HG03175 (cell line): ENCODE measurements at regions not wholly inside any gene's neighbourhood (a gene's known extent, or its start where the extent isn't known, plus 50 kb on each side); places are given as distances from the start of the nearest gene placed in this dataset.

Experiments used
- ATAC-seq: cut with Tn5 transposase; IDR thresholded peaks from one replicate; pipeline ENCODE4 v1.9.1; 2021; ENCODE audit warnings: mild to moderate bottlenecking, moderate library complexity; ENCODE audit not compliant: unreplicated experiment

DNA sequence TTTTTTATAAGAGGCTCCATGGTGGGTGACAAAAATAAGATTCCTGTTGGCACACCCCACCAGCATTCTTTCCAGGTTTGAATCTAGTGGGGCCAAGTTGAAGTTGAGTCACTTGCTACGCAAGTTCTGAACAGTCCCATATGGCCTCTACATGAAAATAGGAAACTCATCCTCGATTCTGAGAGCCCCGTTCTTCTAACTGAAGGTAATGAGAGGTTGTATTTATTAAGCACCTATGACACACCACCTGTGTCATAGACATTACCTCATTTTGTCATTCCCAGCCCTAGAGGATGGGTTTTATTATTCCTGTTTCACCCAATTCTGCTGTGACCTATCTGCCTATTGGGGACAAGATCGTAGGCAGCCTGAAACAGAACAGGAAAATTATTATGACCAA is 131.7 kb downstream of the ACTL7B start:
- no peak for ATAC-seq

DNA sequence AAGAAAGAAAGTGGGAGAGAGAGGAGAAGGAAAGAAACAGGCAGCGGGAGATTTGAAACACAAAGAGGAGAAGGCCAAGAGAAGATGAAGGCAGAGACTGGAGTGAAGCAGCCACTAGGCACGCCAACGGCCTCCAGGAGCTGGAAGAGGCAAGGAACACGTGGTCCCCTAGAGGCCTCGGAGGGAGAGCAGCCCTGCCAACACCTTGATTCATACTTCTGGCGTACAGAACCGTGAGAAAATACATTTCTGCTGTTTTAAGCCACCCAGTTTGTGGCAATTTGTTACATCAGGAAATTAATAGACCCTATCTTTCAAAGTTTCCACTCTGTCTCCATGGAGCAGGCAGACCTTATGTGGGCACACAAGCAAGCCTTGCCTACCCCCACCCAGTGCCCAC is 133.4 kb downstream of the ACTL7B start:
- ATAC-seq: no peak

DNA sequence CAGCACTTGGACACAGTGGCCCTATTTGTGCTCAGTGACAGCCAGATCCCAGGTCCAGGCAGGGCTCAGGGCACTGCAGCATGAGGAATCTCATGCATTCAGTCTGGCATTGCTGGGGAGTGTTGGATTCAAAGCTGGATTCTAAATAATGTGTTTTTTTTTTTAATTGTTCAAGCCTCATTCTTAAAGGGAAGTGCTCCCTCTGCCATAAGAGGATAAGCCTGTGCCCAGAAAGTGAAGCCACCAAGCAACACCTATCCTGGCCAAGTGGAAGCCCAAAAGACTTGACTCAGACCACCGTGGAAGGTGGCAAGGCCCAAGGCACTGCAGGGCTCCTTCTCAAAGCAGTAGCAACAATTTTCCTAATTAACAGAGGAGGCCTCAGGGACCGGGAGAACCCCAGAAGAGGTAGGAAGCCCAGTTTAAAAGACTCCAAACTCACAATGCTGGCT is 135.6 kb downstream of the ACTL7B start:
- ATAC-seq: no peak

DNA sequence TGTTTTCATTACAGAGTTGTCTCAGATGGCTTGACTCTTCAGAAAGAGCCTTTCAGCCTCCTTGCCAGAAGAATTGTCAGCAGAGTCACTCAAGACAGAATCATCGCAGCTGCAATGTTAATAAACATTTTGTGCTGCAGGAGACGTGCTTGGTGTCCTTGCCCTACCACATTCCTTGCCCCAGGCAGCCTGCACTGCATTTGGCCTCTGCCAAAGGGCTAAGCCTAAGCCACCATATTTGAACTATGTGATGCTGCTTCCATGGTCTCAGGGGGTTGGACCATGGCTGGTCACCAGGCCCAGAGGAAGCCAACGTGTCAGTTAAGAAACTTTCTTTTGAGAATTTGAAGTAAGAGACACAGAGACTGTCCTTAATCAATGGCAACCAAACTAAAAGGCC is 145.4 kb downstream of the ACTL7B start:
- ATAC-seq: no peak

DNA sequence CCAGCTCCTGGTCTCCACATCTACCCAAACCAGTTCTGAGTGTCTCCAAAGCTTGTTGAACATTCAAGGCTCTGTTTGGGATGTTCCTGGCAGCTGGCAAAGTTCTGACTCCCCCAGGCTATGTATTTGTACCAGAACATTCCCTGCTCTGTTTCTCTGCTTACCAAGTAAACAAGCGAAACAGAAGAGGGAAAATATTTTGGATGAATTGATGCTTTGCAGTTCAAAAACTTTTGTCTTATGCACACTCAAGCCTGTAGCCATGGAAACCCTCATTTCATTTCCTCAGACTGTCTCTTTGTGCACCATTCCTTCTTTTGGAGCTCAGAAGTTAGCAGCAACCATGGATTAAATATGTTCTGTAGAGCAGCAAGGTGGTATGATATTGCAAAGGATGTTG is 145.8 kb downstream of the ACTL7B start:
- ATAC-seq: no peak

DNA sequence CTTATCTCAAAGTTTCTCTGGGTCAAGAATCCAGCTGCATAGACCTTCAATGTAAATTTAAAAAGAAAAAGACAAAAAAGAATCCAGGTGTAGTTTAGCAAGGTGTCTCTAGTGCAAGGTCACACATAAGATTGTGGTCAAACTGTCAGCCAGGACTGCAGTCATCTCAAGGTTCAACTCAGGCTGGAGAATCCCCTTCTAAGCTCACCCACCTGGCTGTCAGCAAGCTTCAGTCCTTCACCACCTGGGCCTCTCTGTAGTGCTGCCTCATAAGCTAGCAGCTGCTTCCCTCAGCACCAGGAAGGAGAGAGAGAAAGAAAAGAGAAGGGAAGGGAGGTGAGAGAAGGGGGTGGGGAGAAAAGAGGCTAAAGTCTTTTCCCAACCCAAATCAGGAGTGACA is 146.7 kb downstream of the ACTL7B start:
- no peak for ATAC-seq

DNA sequence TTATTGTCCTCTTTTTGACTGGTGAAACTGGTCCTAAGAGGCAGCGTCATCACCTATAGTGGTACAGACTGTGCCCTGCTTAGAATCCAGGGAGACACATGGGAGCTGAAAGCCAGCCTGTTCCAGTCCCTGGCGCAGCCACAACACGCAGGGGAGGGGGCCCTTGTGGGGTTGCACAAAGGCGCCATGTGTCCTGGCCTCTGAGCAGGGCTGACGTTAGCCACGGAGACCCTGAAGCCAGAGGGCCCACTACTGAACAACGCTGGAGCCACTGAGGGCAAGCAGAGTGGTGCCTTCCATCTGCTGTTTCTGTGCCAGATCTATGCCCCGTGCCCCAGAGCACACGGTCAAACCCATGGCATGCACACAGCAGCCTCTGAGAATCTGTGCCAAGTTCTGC is 147.3 kb downstream of the ACTL7B start:
- no peak for ATAC-seq

DNA sequence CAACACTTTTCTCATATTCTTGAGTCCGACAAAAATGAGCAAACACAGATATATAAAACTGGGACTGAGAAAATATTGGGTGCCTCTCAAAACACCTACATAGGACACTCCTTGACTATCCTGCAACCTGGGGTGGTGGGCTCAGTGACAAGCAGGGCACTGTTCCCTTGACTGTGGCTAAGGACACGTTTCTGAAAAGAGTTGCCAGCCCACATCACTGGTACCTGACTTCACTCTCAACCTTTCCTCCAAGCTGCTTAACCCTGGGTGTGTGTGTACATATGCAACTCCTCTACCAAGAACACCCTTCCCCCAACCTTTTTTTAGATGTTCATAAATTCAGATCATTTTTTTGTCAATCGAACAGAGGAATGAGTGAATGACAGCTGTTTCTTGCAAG is 148.7 kb downstream of the ACTL7B start:
- ATAC-seq: no peak

DNA sequence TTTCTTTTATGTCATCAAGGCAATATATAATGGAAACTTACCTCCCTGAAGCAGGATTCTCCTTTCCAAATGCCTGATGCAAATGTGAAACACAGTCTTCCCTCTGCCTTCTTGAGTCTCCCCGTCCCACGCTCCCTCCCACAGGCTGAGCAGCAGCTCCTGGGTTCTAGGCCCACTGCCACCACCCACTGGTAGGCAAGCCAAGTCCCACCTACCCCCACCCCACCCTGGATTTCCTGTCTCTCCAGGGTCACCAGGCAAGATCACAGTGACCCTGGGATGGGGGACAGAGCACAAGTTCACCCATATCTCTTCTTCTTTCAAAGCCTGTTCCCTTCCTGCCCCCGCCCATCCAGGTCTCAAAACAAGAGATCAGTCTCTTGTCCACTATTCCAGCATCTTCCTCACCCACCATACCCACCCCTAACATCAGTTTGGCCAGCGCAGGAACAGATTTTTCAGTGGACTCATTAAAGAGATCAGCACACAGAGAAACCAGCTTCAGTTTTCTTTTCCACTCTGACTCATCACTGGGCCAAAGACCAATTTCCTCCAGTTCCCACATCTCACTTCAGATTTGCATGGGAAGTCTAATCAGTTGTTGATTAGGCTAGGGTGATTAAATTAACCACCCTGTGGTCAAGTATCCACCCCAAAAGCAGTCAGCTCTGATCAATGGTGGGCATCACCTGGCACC is 151.5 kb downstream of the ACTL7B start:
- ATAC-seq: no peak

DNA sequence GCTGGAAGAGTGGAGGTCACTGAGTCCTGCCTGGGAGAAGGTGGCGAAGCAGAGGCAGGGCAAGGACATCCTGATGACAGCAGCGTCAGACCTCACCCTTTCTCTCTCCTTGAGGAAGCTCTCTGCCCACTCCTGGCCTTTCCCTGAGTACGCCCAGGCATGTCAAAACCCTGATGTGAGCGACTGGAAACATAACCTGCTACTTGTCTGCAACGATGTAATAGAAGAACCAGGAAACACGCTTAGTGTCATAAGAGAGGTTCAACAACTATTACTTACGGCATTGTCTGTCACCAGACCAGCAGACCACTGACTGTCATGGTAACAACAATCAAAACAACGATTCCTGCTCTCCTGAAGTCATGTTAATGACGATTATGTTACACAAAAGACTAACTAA is 152.4 kb downstream of the ACTL7B start:
- ATAC-seq: no peak

DNA sequence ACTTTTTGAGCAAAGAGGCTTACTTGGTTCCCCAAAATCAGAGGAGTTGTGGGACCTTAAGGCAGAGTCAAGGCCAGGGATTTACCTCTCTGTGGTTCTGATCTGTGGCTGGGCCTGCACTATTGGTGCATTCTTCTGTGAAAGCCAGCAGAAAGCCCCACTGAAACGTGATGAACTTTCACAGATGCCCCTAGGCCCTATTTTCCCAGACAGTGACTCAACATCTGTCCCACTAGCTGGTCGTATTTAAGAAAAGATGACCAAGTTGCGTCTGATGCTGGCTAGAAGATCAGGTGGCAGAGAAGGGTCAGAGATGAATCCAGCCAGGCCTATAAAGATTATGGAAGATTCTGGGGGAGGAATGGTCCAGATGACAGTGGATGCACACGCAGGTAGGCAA is 153.1 kb downstream of the ACTL7B start:
- no peak for ATAC-seq

DNA sequence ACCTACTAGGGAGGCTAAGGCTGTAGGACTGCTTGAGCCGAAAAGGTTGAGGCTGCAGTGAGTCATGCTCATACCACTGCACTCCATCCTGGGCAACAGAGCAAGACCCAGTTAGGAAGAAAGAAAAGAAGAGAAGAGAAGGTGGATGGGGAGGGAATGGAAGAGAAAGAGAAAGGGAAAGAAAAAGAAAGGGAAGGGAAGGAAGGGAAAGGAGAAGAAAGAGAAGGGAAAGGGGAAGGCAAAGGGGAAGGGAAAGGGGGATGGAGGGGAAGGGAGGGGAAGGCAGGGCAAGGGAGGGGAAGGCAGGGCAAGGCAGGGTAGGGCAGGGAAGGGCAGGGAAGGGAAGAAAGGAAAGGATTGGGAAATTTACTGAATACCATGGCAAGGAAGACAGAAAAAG is 157.0 kb downstream of the ACTL7B start:
- no peak for ATAC-seq

DNA sequence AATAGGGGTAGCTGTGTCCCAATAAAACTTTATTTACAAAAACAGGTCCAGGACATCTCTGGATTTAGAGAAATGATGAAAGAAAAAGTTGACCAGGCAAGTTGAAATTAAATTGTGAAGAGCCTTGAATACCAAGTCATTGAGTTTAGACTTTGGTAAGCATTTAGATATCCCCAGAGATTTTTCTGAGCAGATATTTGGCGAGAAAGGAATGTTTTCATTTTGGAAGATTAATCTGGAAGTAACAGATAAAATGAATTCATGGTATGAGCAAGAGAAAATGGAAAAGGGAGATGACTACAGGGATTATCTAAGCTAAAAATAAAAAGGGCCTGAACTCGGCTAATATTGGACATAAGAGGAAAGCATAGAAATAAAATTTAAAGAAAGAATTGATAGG is 157.6 kb downstream of the ACTL7B start:
- ATAC-seq: no peak

DNA sequence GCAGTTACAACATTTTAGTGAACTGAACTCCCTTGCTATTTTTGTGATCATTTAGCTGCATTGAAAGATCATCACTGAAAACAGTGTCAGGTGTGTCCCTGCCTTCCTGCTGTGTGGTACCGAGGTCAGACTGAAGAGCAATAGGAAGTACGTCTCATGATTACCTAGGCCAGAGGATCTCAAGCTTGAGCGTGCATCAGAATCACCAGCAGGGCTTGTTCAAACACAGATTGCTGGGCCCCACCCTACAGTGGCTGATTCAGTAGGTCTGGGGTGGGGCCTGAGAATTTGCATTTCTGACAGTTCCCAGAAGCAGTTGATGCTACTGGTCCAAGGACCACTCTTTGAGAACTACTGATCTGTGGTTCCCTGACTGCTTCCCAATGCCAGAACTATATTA is 159.6 kb downstream of the ACTL7B start:
- no peak for ATAC-seq

DNA sequence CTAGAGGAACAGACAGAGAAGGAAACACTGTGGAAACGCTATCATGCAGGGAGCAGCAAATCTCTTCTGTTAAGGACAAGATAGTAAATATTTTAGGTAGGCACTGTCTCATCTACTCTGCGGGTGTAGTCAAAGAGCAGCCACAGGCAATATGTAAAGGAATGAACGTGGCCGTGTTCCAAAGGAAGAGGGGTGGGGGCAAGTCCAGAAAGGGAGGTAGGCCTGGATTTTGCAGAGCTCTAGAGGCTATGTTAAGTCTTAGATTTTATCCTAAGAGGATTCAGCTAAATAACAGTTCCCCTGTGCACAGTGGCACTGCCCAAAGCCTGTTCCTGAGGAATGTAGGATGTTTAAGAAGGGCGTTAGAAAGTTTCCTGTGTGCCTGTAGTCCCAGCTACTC is 161.6 kb downstream of the ACTL7B start:
- no peak for ATAC-seq

DNA sequence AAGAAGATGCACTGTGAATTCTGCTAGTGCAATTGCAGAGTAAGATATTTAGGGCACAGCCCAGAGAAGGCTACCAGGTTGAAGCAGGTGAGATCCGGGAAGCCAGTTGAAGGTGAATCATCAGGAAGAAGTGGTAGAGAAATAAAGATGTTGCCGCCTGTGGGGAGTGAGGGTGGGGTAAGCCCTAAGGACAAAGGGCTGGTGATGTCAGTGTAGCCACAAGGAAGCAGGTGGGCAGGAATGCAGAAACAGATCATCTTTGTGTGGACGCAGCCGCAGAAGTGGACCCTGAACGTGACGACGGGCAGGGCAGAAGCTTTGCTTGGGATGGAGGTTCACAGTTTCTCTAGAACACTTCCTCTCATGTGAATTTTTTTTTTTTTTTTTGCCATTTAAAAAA is 164.2 kb downstream of the ACTL7B start:
- no peak for ATAC-seq

DNA sequence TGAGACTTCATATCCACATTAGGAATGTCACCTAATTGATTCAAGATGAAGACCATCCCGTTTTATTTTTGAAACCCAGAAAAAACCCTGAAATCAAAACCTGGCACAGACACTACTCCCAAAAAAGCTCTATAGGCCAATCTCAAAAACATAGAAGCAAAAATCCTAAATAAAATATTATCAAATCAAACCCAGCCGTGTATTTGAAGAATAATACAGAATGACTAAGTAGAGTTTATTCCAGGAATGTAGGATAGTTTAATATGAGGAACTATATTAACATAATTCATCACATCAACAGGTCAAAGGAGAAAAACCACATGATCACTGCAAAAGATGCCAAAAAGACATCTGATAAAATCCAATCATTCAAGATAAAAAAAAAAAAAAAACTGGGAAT is 167.1 kb downstream of the ACTL7B start:
- no peak for ATAC-seq

DNA sequence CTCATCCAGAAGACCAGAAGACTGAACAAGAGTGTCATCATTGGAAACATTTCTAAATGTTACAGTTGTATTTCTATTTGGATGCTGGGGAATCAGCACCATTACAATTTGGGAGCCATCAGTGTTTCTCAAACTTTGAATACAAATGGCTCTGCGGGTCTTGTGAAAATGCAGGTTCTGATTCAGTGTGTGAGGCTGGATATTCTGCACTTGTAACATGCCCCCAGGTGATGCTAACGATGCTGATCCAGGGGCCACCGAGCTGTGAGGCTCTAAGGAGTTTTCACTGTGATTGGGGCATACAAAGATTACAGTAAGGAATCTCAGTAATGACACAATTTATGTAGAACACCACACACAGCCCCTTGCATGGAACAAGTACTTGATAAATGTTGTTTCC is 167.7 kb downstream of the ACTL7B start:
- ATAC-seq: no peak

DNA sequence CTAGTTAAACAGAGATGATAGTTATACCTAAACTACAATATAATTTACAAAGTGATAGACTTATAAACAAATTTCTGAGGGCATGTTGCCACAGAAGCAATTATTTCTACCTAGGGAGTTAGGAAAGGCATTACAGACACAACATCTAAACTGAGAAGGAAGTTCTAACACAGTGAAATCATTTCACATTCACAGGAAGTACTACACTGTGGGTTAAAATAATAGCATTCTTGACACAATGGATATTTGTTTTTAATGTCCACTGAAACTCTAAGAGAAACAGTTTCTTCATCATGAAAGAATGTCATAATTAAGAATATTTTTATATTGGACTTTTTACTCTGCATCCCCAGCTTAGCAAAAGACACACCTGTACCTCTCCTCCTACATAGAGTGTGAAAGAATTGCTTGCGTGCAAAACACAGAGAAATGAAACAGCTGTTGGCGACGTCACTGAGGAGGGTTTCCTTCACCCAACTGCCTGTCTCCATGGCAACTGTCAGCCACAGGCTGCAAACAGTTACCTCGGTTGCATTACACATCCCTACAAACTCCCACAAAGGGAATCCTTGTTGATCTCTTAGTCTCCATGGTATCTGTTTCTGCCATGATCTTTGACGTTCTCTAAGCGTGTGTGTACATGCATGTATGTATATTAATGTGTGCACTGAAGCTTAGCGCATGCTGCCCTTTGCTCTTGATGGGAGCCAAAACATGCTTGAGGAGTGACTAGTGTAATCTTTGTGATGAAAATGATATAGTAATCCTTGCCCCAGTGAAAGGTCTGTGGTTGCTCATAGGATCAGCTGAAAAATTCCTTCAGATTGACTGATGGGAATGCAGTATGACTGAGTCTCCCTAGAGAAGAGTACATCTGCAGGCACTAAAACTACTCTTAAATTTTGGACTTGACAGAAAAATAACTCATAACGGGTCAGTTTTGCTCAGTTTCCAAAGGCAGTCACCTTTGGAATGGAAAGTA is 168.5 kb downstream of the ACTL7B start:
- no peak for ATAC-seq

DNA sequence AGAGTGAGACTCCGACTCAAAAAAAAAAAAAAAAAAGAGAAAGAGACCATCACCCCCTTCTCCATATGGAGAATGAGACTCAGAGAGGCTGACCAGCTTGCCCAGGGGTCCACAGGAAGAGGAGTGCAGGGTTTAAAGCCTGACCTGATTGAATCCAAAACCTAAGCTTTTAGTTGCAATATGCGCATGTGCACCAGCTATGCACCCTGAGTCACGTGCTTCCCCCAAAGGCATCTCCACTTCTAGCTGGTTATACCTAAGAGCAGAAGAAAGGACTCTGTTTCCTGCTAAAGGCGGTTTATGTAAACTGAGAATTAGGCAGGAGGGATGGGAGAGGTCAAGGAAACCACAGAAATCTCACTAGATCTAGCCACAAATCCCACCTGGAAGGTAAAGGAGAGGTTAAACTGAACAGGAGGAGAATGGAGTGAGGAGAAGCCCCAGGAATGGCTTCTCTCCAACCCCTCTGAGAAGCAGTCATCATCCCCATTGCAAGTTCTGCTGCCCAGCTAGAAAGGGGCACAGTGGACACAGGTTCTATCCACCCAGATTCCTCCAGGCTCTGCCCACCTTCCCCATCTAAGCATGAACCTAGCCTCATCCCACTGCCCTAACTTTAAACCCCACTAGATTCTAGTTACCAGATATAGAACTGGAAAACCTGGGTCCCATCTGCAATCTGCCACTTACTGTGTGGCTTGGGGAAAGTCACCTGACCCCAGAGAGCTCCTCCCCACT is 171.3 kb downstream of the ACTL7B start:
- ATAC-seq: no peak

DNA sequence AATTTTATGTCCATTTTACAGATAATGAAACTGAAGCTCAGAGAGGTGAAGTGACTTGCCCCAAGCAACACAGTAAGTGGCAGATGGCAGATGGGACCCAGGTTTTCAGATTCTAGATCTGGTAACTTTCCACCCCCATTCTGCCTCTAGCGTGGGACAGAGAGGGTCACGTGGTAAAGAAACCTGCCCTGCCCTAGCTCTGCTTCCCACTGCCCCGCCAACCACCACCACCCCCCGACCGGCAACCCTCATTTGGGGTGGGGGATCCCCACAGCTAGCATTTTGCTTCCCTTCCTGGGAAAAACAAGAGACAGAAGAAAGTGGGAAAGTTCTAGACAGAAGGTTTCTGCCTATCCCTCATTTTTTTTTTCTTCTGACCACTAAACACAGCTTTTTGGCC is 172.5 kb downstream of the ACTL7B start:
- ATAC-seq: no peak
